NB4 (cell line): ENCODE measurements at regions not wholly inside any gene's neighbourhood (a gene's known extent, or its start where the extent isn't known, plus 50 kb on each side); places are given as distances from the start of the nearest gene placed in this dataset.

ENCODE experiments used
- POLR2A ChIP-seq: IDR thresholded peaks from 2 replicates; pipeline ENCODE4 v1.6.1; 2011; ENCODE audit warnings: mild to moderate bottlenecking; ENCODE audit not compliant: insufficient read length; ENCODE audit errors: extremely low read depth
- TF ChIP-seq, protein P1 (sequence below): IDR thresholded peaks from one replicate; pipeline ENCODE4 v1.5.1; 2012; ENCODE audit warnings: low read depth, low read length
- TF ChIP-seq, protein P2 (sequence below): IDR thresholded peaks from 2 replicates; pipeline ENCODE4 v1.6.1; 2011; ENCODE audit warnings: low read depth, low read length

- TF ChIP-seq POLR2A: no peak
- TF ChIP-seq, protein P1, sequence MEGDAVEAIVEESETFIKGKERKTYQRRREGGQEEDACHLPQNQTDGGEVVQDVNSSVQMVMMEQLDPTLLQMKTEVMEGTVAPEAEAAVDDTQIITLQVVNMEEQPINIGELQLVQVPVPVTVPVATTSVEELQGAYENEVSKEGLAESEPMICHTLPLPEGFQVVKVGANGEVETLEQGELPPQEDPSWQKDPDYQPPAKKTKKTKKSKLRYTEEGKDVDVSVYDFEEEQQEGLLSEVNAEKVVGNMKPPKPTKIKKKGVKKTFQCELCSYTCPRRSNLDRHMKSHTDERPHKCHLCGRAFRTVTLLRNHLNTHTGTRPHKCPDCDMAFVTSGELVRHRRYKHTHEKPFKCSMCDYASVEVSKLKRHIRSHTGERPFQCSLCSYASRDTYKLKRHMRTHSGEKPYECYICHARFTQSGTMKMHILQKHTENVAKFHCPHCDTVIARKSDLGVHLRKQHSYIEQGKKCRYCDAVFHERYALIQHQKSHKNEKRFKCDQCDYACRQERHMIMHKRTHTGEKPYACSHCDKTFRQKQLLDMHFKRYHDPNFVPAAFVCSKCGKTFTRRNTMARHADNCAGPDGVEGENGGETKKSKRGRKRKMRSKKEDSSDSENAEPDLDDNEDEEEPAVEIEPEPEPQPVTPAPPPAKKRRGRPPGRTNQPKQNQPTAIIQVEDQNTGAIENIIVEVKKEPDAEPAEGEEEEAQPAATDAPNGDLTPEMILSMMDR: no peak
- TF ChIP-seq, protein P2, sequence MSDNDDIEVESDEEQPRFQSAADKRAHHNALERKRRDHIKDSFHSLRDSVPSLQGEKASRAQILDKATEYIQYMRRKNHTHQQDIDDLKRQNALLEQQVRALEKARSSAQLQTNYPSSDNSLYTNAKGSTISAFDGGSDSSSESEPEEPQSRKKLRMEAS: no peak
Observed at GRCh38 chr4:10381146-10381545, 76.1 kb downstream of the ZNF518B start.
